Fibroblast of villous mesenchyme (primary cell): ENCODE measurements at regions not wholly inside any gene's neighbourhood (a gene's known extent, or its start where the extent isn't known, plus 50 kb on each side); places are given as distances from the start of the nearest gene placed in this dataset.
"Not testable (repeated sequence)": the region's sequence is repeated elsewhere in the genome, so short reads cannot be mapped to it uniquely, and the experiment has no call there.

Source experiments
- DNase-seq: peaks from one replicate; pipeline ENCODE4 v3.0.0-alpha.2; 2010; ENCODE audit warnings: low read depth
- H3K4me3 ChIP-seq: 2 replicates; pipeline ENCODE4 v1.5.1; 2011; ENCODE audit warnings: low read depth, mild to moderate bottlenecking, low read length
- CTCF ChIP-seq: IDR thresholded peaks from 2 replicates; pipeline ENCODE4 v1.5.1; 2012; ENCODE audit warnings: low read depth, mild to moderate bottlenecking, low read length; ENCODE audit not compliant: insufficient read depth

DNA sequence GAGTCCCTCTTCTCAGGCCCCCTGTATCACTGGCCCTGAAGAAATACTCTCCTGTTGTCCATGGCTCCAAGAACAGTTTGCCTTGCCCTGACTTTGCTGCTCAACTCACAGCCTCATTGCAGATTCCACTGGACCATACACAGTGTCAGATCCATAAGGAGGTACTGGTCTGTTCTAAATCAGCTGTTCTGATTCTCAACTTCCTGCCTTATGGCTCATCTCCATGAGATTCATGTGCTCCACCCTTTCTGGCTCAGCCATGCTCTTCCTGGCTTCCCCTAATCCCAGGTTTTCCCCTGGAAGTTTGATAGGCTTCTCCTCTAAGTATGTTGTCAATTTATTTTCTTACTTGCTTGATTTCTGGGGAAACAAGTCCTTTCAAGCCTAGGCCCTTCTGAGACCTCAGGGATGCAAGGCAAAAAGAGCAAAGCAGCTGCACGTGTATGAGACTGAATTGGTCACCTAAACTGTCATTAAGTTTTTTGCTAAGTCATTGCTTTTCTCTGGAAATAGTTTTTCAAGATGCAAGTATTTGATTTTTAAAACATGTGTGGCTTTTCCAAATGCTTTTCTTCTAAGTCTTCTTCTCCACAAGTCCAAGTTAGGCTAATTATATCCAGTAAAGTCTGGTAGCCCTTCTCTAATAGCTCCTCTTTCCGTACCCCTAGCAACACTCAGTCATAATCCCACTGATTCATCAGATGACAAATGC lies 1288.5 kb downstream of the RPIA start:
- not testable (repeated sequence) for H3K4me3 ChIP-seq, DNase-seq

- not testable (repeated sequence) for H3K4me3 ChIP-seq, DNase-seq
These were observed 1290.8 kb downstream of the RPIA start for GRCh38 chr2:89982246-89982645.

DNA sequence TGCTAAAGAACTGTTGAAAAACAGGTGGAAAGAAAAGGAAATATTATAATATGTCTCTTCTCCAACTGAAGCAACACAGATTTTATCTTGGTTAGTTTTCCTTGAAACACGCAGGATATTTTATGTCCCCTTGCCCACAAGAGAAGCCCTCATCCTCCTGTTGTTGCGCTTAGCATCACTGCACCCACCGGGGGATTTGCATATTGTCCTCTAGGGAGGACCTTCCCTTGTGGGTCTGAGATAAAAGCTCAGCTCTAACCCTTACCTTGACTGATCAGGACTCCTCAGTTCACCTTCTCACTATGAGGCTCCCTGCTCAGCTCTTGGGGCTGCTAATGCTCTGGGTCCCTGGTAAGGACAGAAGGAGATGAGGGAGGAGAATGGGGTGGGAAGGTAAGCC lies 1294.2 kb downstream of the RPIA start:
- not testable (repeated sequence) for DNase-seq, H3K4me3 ChIP-seq

DNA sequence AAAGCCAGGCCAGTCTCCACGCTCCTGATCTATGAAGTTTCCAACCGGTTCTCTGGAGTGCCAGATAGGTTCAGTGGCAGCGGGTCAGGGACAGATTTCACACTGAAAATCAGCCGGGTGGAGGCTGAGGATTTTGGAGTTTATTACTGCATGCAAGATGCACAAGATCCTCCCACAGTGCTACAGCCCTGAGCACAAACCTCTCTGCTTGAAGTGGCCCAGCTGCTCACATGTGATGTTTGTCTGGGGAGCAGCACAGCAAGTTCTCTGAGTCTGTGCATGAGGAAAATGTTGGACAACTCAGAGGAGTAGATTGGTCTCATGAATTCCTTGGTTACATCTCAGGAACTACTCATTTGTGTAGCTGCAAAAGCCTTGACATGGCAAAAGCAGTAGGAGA lies 1295.1 kb downstream of the RPIA start:
- H3K4me3 ChIP-seq, DNase-seq: not testable (repeated sequence)

DNA sequence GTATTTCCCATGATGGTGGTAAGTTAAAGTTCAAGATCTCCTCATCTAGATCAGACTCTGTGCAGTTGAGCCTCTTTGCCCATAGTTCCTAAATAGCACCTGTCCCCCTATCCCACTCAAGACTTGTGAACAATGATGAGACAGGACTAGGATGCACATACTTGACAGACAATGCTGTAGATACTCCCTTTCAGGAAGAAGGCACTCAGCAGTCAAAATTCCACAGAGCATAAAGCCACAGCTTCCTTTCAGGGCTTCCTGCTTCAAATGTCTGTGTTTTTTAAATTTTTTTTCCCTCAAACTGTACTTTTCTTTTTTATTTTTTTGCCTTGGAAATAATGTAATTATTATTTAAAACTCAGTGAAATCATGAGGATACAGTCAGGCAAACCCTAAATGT lies 1305.3 kb downstream of the RPIA start:
- DNase-seq, H3K4me3 ChIP-seq: not testable (repeated sequence)

DNA sequence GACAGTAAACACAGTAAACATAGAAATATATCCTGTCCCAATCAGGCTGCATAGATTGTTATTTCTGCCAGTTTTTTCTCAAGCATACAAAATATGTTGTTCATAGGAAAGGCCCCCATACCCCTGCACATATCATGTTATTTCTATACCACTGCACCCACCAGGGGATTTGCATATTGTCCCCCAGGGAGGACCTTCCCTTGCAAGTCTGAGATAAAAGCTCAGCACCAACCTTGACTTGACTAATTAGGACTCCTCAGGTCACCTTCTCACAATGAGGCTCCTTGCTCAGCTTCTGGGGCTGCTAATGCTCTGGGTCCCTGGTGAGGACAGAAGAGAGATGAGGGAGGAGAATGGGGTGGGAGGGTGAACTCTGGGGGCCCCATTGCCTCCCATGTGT lies 1313.1 kb downstream of the RPIA start:
- H3K4me3 ChIP-seq, DNase-seq: not testable (repeated sequence)

GRCh38 chr2:90010442-90011100 lies 1319.1 kb downstream of the RPIA start:
- DNase-seq, H3K4me3 ChIP-seq: not testable (repeated sequence)

DNA sequence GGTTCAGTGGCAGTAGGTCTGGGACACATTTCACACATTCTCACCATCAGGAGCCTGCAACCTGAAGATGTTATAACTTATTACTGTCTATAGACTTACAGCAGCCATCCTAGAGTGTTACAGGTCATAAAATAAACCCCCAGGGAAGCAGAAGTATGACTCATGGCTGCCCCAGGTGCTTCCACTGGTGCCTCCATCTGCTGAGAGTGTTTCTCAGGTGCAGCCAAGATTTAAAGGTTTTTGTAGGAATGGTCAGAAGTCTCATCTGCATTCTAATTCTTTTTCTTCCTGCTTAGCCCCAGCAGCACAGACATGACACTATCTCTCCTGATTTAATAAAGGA lies 1319.6 kb downstream of the RPIA start:
- H3K4me3 ChIP-seq, DNase-seq: not testable (repeated sequence)

- DNase-seq, H3K4me3 ChIP-seq: not testable (repeated sequence)
These were observed 1328.4 kb downstream of the RPIA start for GRCh38 chr2:90019908-90020307.

- not testable (repeated sequence) for H3K4me3 ChIP-seq
These were observed 1329.8 kb downstream of the RPIA start for GRCh38 chr2:90021234-90021633.

GRCh38 chr2:90027231-90027643 lies 1335.8 kb downstream of the RPIA start:
- TF ChIP-seq CTCF = peak; percentile 5
- not testable (repeated sequence) for DNase-seq, H3K4me3 ChIP-seq

More at GRCh38 chr2:90021234-90021633, 1329.8 kb downstream of the RPIA start:
- DNase-seq = not testable (repeated sequence)

GRCh38 chr2:90028381-90029079 lies 1337.1 kb downstream of the RPIA start:
- DNase-seq, H3K4me3 ChIP-seq: not testable (repeated sequence)

- not testable (repeated sequence) for H3K4me3 ChIP-seq, DNase-seq
These were observed 1337.6 kb downstream of the RPIA start for GRCh38 chr2:90029080-90029428.

GRCh38 chr2:90032269-90032668 lies 1340.8 kb downstream of the RPIA start:
- not testable (repeated sequence) for H3K4me3 ChIP-seq, DNase-seq

GRCh38 chr2:90036335-90036734 lies 1344.9 kb downstream of the RPIA start:
- DNase-seq, H3K4me3 ChIP-seq: not testable (repeated sequence)

DNA sequence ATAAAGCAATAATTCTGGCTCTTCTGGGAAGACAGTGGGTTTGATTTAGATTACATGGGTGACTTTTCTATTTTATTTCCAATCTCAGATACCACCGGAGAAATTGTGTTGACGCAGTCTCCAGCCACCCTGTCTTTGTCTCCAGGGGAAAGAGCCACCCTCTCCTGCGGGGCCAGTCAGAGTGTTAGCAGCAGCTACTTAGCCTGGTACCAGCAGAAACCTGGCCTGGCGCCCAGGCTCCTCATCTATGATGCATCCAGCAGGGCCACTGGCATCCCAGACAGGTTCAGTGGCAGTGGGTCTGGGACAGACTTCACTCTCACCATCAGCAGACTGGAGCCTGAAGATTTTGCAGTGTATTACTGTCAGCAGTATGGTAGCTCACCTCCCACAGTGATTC lies 1347.6 kb downstream of the RPIA start:
- not testable (repeated sequence) for H3K4me3 ChIP-seq, DNase-seq

DNA sequence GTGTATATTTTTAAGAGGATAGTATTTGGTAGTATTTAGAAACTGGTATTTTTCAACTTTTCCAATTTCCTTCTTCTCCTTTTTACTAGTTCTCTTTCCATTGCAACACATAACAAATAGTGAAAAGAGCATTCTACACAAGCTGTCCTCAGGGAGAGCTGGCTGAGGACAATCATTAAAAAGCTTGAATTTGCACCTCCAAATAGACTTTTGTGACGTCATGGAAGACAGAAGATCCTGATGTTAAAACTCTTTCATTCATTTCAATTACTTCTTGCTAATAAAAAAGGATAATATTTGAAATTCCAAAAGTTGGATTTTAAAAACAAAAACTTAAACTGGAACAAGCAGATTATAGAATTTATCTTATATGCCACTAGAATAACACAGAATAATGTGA lies 1356.3 kb downstream of the RPIA start:
- not testable (repeated sequence) for H3K4me3 ChIP-seq, DNase-seq

DNA sequence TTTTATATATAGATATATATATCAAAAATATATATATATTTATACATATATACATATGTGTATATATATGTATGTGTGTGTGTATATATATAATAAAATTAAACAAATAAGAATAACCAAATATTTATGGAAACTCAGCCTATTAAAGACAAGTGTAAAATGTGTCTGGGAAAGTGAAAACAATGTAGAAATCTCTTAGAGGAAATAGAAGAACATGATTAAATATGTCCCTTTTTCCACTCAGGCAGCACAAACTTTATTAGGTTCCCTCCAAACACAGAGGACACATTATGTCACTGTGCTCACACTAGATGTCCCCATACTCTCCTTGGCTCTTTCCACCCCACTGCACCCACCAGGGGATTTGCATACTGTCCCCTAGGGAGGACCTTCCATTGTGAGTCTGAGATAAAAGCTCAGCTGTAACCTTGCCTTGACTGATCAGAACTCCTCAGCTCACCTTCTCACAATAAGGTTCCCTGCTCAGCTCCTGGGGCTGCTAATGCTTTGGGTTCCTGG lies 1360.7 kb downstream of the RPIA start:
- DNase-seq, H3K4me3 ChIP-seq: not testable (repeated sequence)
